ENCODE measurements at regions not wholly inside any gene's neighbourhood (a gene's known extent, or its start where the extent isn't known, plus 50 kb on each side); places are given as distances from the start of the nearest gene placed in this dataset.

- TF ChIP-seq CTCF (conservative IDR thresholded peaks at IDR 0.05; ENCODE audit: low read length) (no peak), EZH2phosphoT487 (IDR thresholded peaks at IDR 0.05; ENCODE audit: borderline replicate concordance, low read depth, low read length) (no peak)
Measured at GRCh38 chr3:162738784-162739183, 1242.2 kb downstream of the OTOL1 start.

All from OCI-LY7 (cell line).